ENCODE measurements at regions not wholly inside any gene's neighbourhood (a gene's known extent, or its start where the extent isn't known, plus 50 kb on each side); places are given as distances from the start of the nearest gene placed in this dataset.

- TF ChIP-seq EZH2 (IDR thresholded peaks at IDR 0.05; ENCODE audit: borderline replicate concordance, low read depth, low read length, severe bottlenecking) = no peak
- TF ChIP-seq CTCF (IDR thresholded peaks at IDR 0.05; ENCODE audit: borderline replicate concordance, extremely low read depth, low read length, poor library complexity, severe bottlenecking) = no peak
Observed at GRCh38 chr13:60227158-60227557, 63.4 kb upstream of the DIAPH3 start.

Data from DND-41 (cell line).